ENCODE measurements at regions not wholly inside any gene's neighbourhood (a gene's known extent, or its start where the extent isn't known, plus 50 kb on each side); places are given as distances from the start of the nearest gene placed in this dataset.

GRCh38 chr18:10119991-10120390 is 206.2 kb downstream of the VAPA start:
- H3K27me3 ChIP-seq (ENCODE audit: insufficient read depth, poor library complexity, severe bottlenecking): no peaks in the 10 kb centered on the region
- no peak overlapping the region for H3K27ac ChIP-seq (replicated peaks)
- no peak overlapping the region for H3K4me3 ChIP-seq (replicated peaks; ENCODE audit: insufficient read depth, low read length)
- no peak for TF ChIP-seq POLR2AphosphoS5 (IDR thresholded peaks at IDR 0.05; ENCODE audit: low read depth)
- TF ChIP-seq SPI1 (IDR thresholded peaks at IDR 0.05; ENCODE audit: borderline replicate concordance, low read depth): no peak
- TF ChIP-seq CTCF (IDR thresholded peaks at IDR 0.05; ENCODE audit: insufficient read depth, low read length): no peak
- no peak for TF ChIP-seq GABPA (IDR thresholded peaks at IDR 0.05; ENCODE audit: low read depth)
- DNase-seq (ENCODE audit: low read depth in 1 of 2, low spot score in 1 of 2): no peak

- TF ChIP-seq SPI1 (IDR thresholded peaks at IDR 0.05; ENCODE audit: borderline replicate concordance, low read depth) (no peak), POLR2AphosphoS5 (IDR thresholded peaks at IDR 0.05; ENCODE audit: low read depth) (no peak), REST (IDR thresholded peaks at IDR 0.05; ENCODE audit: insufficient replicate concordance, low read depth) (no peak), CTCF (IDR thresholded peaks at IDR 0.05; ENCODE audit: insufficient read depth, low read length) (no peak), GABPA (IDR thresholded peaks at IDR 0.05; ENCODE audit: low read depth) (no peak)
- Histone ChIP-seq H3K4me3 (replicated peaks; ENCODE audit: insufficient read depth, low read length) (no peak overlapping the region), H3K27me3 (ENCODE audit: insufficient read depth, poor library complexity, severe bottlenecking) (no peaks in the 10 kb centered on the region), H3K27ac (replicated peaks) (no peak overlapping the region)
- DNase-seq (ENCODE audit: low read depth in 1 of 2, low spot score in 1 of 2): no peak
Measured at GRCh38 chr18:10120622-10121021, 206.8 kb downstream of the VAPA start.

- no peak for DNase-seq (ENCODE audit: low read depth in 1 of 2, low spot score in 1 of 2)
- Histone ChIP-seq H3K27me3 (ENCODE audit: insufficient read depth, poor library complexity, severe bottlenecking) (no peaks in the 10 kb centered on the region), H3K4me3 (replicated peaks; ENCODE audit: insufficient read depth, low read length) (no peak overlapping the region), H3K27ac (replicated peaks) (no peak overlapping the region)
- TF ChIP-seq CTCF (IDR thresholded peaks at IDR 0.05; ENCODE audit: insufficient read depth, low read length) (no peak), SPI1 (IDR thresholded peaks at IDR 0.05; ENCODE audit: borderline replicate concordance, low read depth) (no peak), POLR2AphosphoS5 (IDR thresholded peaks at IDR 0.05; ENCODE audit: low read depth) (no peak), REST (IDR thresholded peaks at IDR 0.05; ENCODE audit: insufficient replicate concordance, low read depth) (no peak), GABPA (IDR thresholded peaks at IDR 0.05; ENCODE audit: low read depth) (no peak)
Measured at GRCh38 chr18:10121028-10121427, 207.2 kb downstream of the VAPA start.

Measured in HL-60 (cell line).